Thymus (tissue), 11 donors: ENCODE measurements at regions not wholly inside any gene's neighbourhood (a gene's known extent, or its start where the extent isn't known, plus 50 kb on each side); places are given as distances from the start of the nearest gene placed in this dataset.

ENCODE experiments used
- DNase-seq, 9 donors: peaks; one replicate each; pipeline ENCODE4 v3.0.0-alpha.2; 2013; ENCODE audit warnings: low spot score in 9 of 9, low read depth in 6 of 9, missing footprints in 1 of 9
- H3K27ac ChIP-seq, 2 donors: one replicate each; pipeline ENCODE4 v1.5.1; 2013; ENCODE audit warnings: control low read depth in 1 of 2, low read depth in 1 of 2, low read length in 1 of 2, mild to moderate bottlenecking in 1 of 2, moderate library complexity in 1 of 2
- H3K27me3 ChIP-seq, 2 donors: one replicate each; pipeline ENCODE4 v1.5.1; 2013; ENCODE audit warnings: low read length in 1 of 2; ENCODE audit not compliant: control insufficient read depth in 2 of 2, insufficient read depth in 1 of 2
- H3K36me3 ChIP-seq, 2 donors: one replicate each; pipeline ENCODE4 v1.5.1; 2013; ENCODE audit warnings: low read length in 1 of 2, mild to moderate bottlenecking in 1 of 2, moderate library complexity in 1 of 2; ENCODE audit not compliant: control insufficient read depth in 2 of 2, insufficient read depth in 2 of 2
- H3K4me1 ChIP-seq, 2 donors: one replicate each; pipeline ENCODE4 v1.5.1; 2013; ENCODE audit warnings: low read length in 2 of 2; ENCODE audit not compliant: control insufficient read depth in 2 of 2, insufficient read depth in 2 of 2
- H3K4me3 ChIP-seq, 2 donors: one replicate each; pipeline ENCODE4 v1.5.1; 2013; ENCODE audit warnings: low read length in 2 of 2, control low read depth in 1 of 2, mild to moderate bottlenecking in 1 of 2
- H3K9me3 ChIP-seq, 2 donors: one replicate each; pipeline ENCODE4 v1.5.1; 2013; ENCODE audit warnings: low read length in 1 of 2, mild to moderate bottlenecking in 1 of 2; ENCODE audit not compliant: control insufficient read depth in 2 of 2, insufficient read depth in 1 of 2
- WGBS: extraction: QIAGEN DNeasy Blood & Tissue Kit; methylation state at CpG from one replicate; pipeline ENCODE4 v1.1.7; 2013; 5-methylcytosine and 5-hydroxymethylcytosine counted together
- donor health status: healthy.

DNA sequence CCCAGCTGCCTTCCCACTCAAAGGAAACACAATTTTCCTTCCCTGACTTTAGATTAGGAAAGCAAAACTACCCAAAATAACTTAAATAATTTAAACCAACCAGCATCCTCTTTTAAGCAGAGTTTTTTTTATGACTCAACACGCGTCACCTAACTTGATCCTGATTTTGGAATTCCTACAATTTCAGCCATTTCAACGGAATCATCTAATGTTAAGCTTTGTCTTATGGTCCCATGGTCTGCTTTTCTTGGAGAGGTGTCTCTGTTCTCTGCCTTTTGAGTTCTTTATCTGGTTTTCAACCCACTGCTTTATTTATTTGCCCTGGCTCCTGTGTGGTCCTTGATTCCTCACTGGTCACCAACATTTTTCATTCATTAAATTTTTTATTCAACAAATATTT lies 219.2 kb upstream of the ARHGEF26 start:
- 96% methylated on average over 3 of the region's 3 CpGs for WGBS
- H3K4me3 ChIP-seq: no peak overlapping the region
- no peaks in the 10 kb centered on the region for H3K9me3 ChIP-seq
- no peaks in the 10 kb centered on the region for H3K36me3 ChIP-seq
- no peak for DNase-seq
- no peak overlapping the region for H3K27ac ChIP-seq
- no peaks in the 10 kb centered on the region for H3K4me1 ChIP-seq
- H3K27me3 ChIP-seq: no peaks in the 10 kb centered on the region

- Histone ChIP-seq H3K9me3 (no peaks in the 10 kb centered on the region), H3K4me1 (no peaks in the 10 kb centered on the region), H3K4me3 (no peak overlapping the region), H3K27ac (no peak overlapping the region), H3K27me3 (no peaks in the 10 kb centered on the region), H3K36me3 (no peaks in the 10 kb centered on the region)
- DNase-seq: no peak
Measured at GRCh38 chr3:153903430-153903829, 217.8 kb upstream of the ARHGEF26 start.

DNA sequence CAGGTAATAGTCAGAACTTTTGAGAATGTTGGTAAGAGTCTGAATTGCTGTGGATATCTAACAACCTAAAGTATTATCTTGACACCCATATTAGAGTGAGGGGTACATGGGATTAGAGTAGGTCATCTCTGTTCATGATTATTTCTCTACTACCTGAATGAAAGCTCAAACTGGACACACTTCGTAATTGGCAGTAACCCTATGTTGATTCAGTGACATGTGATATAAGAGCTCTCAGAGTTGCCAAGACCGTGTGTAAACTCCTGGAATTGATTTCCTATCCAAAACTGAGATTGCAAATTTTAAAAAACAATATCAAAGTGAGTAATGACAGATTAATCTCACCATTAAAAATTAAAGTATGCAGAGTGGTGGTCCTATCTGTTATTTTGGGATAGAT lies 214.8 kb upstream of the ARHGEF26 start:
- H3K36me3 ChIP-seq: no peaks in the 10 kb centered on the region
- DNase-seq: no peak
- no peaks in the 10 kb centered on the region for H3K9me3 ChIP-seq
- no peak overlapping the region for H3K4me3 ChIP-seq
- WGBS: 92% methylated on average over 2 of the region's 2 CpGs
- no peaks in the 10 kb centered on the region for H3K27me3 ChIP-seq
- no peak overlapping the region for H3K27ac ChIP-seq
- H3K4me1 ChIP-seq: no peaks in the 10 kb centered on the region

- Histone ChIP-seq H3K4me1 (no peaks in the 10 kb centered on the region), H3K36me3 (no peaks in the 10 kb centered on the region), H3K27ac (no peak overlapping the region), H3K9me3 (peaks cover 0 to 7% of the 10 kb centered on the region in 2 donors), H3K4me3 (no peak overlapping the region), H3K27me3 (no peaks in the 10 kb centered on the region)
- no peak for DNase-seq
- WGBS: 97% methylated on average over 1 of the region's 1 CpG
Measured at GRCh38 chr3:153910387-153910786, 210.8 kb upstream of the ARHGEF26 start.

DNA sequence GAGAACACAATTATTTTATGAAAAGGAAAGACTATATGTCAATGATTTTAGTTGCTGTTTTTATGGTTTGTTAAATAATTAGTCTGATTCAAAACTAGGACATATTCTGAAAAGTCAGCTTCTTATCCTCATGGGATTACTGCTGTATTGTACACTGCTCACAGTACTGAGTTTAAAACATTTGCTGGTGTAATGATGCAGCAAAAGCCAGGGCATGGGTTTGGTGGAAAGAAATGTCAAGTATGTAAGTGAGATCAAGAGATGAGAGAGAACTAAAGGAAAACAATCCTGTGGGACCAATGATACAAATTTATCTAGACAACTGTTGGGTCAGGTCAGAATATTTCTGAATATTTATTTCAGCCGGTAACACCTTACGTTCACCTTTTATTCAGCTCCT lies 210.1 kb upstream of the ARHGEF26 start:
- no peak overlapping the region for H3K27ac ChIP-seq
- no peak for DNase-seq
- no peaks in the 10 kb centered on the region for H3K27me3 ChIP-seq
- H3K4me1 ChIP-seq: no peaks in the 10 kb centered on the region
- H3K4me3 ChIP-seq: no peak overlapping the region
- H3K9me3 ChIP-seq: peaks cover 0 to 7% of the 10 kb centered on the region in 2 donors
- no peaks in the 10 kb centered on the region for H3K36me3 ChIP-seq
- WGBS: 97% methylated on average over 2 of the region's 2 CpGs

- 98% methylated on average over 1 of the region's 1 CpG for WGBS
- no peak overlapping the region for H3K27ac ChIP-seq
- no peaks in the 10 kb centered on the region for H3K4me1 ChIP-seq
- no peak overlapping the region for H3K4me3 ChIP-seq
- no peaks in the 10 kb centered on the region for H3K36me3 ChIP-seq
- no peak for DNase-seq
- H3K27me3 ChIP-seq: no peaks in the 10 kb centered on the region
- H3K9me3 ChIP-seq: no peaks in the 10 kb centered on the region
Measured at GRCh38 chr3:153919773-153920172, 201.4 kb upstream of the ARHGEF26 start.

GRCh38 chr3:153921826-153922225 lies 199.4 kb upstream of the ARHGEF26 start:
- DNase-seq: no peak
- H3K9me3 ChIP-seq: no peaks in the 10 kb centered on the region
- H3K4me1 ChIP-seq: no peaks in the 10 kb centered on the region
- no peaks in the 10 kb centered on the region for H3K36me3 ChIP-seq
- no peak overlapping the region for H3K27ac ChIP-seq
- H3K4me3 ChIP-seq: no peak overlapping the region
- H3K27me3 ChIP-seq: no peaks in the 10 kb centered on the region

- Histone ChIP-seq H3K27me3 (no peaks in the 10 kb centered on the region), H3K36me3 (no peaks in the 10 kb centered on the region), H3K4me3 (no peak overlapping the region), H3K4me1 (no peaks in the 10 kb centered on the region), H3K9me3 (no peaks in the 10 kb centered on the region), H3K27ac (no peak overlapping the region)
- DNase-seq: no peak
- WGBS: 95% methylated on average over 2 of the region's 2 CpGs
Measured at GRCh38 chr3:153925841-153926514, 195.2 kb upstream of the ARHGEF26 start.

DNA sequence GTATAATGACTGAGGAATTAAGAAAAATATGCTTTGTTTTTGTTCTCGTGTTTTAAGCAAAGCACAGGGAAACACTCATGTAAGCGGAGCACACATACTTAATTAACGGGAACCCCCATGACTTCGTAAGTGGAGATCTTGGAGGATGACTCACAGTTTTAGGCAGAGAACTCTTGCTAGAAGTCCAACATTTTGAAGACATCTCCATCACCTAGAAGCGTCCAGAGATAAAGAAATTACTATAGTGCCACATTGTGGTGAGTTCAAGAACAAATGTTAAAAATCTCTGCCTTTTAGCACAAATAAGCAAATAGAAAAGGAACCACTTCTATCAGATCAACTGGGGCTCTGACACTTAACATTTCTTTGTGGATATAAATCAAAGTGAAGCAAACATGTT lies 194.1 kb upstream of the ARHGEF26 start:
- Histone ChIP-seq H3K9me3 (no peaks in the 10 kb centered on the region), H3K4me3 (no peak overlapping the region), H3K27ac (no peak overlapping the region), H3K4me1 (no peaks in the 10 kb centered on the region), H3K36me3 (no peaks in the 10 kb centered on the region), H3K27me3 (no peaks in the 10 kb centered on the region)
- 74% methylated on average over 5 of the region's 5 CpGs for WGBS
- DNase-seq: peak in 1 of 9 donors; percentile 2

DNA sequence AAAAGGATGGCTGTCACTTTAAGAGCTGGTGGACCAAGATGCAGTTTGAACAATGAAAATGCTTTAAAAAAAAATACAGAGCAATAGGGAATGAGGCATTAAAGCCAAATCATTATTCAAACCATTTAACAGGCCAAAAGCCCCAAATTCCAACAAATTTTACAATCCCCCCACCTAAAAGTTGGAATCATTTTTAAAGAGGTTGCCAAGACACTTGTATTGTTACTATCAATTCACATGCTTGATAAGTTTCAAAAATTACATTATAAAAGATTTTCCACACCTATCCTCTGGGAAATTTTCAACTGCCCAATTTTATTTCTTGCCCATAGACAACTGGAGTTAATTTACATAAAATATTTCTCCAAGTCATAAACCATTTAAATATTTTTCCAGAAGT lies 192.3 kb upstream of the ARHGEF26 start:
- Histone ChIP-seq H3K9me3 (no peaks in the 10 kb centered on the region), H3K4me1 (no peaks in the 10 kb centered on the region), H3K36me3 (no peaks in the 10 kb centered on the region), H3K4me3 (no peak overlapping the region), H3K27me3 (no peaks in the 10 kb centered on the region), H3K27ac (no peak overlapping the region)
- no peak for DNase-seq
